HK-2 (cell line): ENCODE measurements at regions not wholly inside any gene's neighbourhood (a gene's known extent, or its start where the extent isn't known, plus 50 kb on each side); places are given as distances from the start of the nearest gene placed in this dataset.
"Not testable (repeated sequence)": the region's sequence is repeated elsewhere in the genome, so short reads cannot be mapped to it uniquely, and the experiment has no call there.

Source experiments
- DNase-seq: peaks from one replicate; pipeline ENCODE4 v3.0.0-alpha.2; 2018; ENCODE audit not compliant: unreplicated experiment

GRCh38 chr2:2493496-2493895 is 162.4 kb upstream of the MYT1L start:
- no peak for DNase-seq

DNA sequence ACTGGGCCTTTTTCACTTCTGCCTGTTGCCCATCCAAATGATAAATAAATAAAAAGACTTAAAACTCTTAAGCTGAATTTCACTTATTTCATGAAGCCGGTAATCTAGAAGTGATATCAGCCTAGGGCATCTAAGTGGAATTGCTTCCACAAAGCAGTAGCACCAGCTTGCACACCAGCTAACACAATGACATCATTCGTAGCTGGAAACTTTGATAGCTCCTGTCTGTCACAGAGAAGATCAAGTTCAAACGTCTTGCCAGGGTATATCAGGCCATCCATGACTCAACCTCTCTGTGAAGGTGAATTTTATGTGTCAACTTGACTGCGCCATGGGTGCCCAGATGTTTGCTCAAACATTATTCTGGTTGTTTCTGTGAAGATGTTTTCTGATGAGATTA is 161.7 kb upstream of the MYT1L start:
- no peak for DNase-seq

GRCh38 chr2:2491964-2492363 is 160.9 kb upstream of the MYT1L start:
- DNase-seq, result no peak

DNA sequence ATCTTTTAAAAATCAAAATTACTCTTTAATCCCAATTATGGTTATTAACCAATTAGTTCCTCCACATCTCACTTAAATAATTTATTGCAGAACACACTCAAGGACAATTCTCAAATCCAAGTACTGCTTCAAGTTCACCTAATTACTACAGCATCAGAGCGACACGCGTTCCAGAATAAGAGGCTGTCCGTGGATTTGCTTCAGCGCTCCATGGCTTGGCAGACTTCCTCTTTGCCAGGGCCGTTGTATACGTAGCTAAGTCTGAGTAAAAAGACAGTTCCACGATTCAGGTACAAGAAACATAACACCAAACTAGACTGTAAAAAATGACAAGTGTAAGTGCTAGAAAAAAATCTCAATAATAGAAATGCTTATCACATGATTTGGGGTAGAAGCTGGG is 153.2 kb upstream of the MYT1L start:
- DNase-seq, result no peak

GRCh38 chr2:2482851-2483250 is 151.8 kb upstream of the MYT1L start:
- DNase-seq, result no peak

- no peak for DNase-seq
Measured at GRCh38 chr2:2472881-2473280, 141.8 kb upstream of the MYT1L start.

- no peak for DNase-seq
Measured at GRCh38 chr2:2472044-2472443, 141.0 kb upstream of the MYT1L start.

DNA sequence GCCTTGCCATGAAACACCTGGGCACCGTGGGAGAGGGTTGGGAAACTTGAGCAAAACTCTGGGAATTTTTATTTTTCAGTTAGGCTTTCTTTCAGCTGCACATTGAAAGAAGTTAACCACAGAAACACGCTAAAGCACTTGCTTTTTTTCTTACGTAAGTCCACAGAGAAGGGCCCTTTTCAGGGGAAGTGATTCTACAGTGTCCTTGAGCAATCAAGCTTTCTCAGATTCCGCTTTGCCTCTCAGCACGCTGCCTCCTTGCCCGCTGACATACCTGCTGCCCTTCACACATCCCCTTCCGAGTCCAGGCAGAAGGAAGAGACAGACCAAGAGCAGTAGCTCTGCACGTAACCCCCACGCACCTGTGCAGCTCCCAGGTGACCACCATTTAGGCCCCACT is 135.5 kb upstream of the MYT1L start:
- DNase-seq, result no peak

DNA sequence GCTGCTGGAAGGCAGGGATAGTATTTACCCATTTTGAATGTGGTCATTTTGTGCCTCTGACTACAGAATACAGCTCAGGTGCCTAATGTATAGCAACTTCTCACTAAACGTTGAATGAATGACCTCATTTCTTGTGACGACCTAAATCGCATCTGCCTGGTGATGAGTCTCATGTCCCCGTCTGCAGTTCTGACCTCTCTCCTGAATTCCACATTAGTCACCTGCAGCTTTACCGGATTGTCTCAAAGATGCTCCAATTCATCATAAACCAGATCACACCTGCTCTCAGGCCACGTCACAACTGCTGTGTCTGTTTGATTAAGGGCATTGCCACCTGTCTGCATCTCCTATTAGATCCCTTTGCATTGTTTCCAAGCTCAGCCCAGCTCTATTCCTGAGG is 133.6 kb upstream of the MYT1L start:
- DNase-seq, result no peak

DNA sequence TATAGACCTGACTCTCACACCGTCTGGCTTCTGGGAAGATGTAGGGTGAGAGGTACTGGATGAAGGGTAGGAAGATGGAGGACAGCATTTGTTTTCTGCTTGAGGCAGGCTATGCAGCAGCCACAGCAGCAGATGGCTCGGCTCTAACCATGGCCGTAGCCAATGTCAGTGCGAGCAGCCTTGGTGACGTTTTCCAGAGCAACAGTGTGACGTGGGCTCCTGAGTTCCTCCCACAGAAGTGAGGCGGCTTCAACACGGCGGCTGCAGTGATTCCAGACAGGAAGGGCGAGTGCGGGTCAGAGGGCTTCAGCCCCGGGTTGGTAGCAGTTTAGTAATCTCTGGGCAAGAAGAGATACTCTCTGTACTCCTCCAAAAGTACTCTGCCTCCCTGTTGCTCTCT is 133.0 kb upstream of the MYT1L start:
- no peak for DNase-seq

- DNase-seq, result no peak
Measured at GRCh38 chr2:2456721-2457120, 125.6 kb upstream of the MYT1L start.

GRCh38 chr2:2455151-2455550 is 124.1 kb upstream of the MYT1L start:
- no peak for DNase-seq

GRCh38 chr2:2452961-2453360 is 121.9 kb upstream of the MYT1L start:
- DNase-seq, result no peak

GRCh38 chr2:2451275-2451674 is 120.2 kb upstream of the MYT1L start:
- not testable (repeated sequence) for DNase-seq

GRCh38 chr2:2448178-2448577 is 117.1 kb upstream of the MYT1L start:
- DNase-seq, result no peak

DNA sequence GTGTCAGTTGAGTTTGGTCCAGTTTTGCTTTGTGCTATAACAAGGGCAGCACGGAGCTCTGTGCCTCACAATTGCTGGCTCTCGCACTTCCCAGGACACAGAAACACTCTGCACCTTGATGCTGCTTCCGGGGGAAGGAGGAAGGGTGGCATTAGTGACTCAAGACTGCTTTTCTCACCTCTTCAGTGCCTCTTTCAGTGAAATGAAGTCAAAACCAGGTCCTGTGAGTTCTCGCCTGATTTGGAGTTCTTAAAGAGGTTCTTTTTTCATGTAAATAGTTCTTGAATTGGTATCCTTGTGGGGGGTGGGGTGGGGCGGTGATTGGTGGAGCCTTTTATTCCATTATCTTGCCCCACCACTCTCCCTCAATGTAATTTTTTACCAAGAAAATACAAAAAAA is 91.5 kb upstream of the MYT1L start:
- no peak for DNase-seq

DNA sequence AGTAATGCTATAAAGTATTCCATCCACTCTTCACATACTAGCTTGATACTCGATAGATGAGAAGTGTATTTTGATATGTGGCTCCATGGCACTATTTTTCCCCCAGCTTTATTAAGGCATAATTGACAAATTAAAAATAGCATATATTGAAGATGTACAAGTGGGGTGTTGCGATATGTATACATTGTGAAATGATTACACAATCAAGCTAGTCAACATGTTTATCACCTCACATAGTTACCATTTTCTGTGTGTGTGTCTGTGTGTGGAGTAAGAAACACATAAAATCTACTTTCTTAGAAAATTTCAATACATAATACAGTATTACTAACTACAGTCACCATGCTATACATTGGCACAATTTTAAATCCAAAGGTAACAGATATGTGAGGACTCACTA is 82.5 kb upstream of the MYT1L start:
- DNase-seq, result no peak

DNA sequence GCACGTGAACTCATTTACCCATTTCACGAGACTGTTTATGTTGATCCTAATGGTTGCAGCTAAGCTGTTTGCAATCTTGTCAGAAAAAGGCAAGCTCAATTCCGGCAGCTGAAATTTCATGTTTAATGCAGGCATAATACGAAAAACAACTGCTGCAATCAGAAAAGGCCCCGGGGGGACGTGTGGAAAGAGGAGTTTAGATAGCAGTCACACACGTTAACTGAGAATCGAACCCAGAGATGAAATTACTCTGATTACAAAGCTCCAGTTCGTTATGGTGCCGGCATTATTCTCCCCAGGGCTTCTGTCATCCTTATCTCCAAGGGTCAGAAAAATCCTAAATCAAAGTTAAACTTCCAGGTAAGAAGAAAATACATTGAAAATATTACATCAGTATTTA is 79.9 kb upstream of the MYT1L start:
- DNase-seq, result no peak

DNA sequence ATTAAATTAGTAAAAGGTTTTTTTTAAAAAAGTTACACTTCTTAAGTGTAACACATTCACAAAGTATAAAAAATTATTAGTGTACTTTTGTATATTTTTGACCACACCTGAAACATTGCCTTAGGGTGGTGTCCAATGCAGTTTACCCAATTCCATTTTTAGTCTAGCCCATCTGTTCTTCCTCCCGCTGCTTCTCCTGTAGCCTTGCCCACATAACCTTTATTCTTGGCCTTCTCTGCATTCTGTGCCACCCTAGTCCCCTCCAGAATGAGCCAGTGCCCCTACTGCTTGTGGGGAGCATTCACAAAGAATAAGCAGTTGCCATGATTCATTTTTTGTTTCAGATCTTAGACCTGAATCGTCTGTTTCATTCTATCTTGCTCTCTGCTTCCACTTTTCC is 78.4 kb upstream of the MYT1L start:
- no peak for DNase-seq

DNA sequence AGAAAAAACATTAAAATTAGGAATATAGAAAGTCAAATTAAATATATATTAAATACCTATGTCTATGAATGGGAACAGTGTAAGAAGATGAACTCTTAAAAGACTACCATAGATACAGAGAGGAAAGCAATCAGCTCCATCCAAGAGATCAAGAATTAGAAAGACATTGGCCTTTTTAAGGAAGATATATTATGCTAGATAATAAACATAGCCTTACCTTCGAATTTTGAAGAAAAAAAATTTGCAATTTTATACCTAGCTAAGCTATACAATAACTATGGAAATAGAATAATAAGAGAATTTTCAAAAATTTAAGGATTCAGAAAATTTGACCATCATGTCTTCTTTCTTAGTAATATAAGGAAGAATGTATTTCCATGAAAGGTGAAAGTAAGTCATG is 74.7 kb upstream of the MYT1L start:
- DNase-seq, result no peak

GRCh38 chr2:2400286-2401038 is 69.4 kb upstream of the MYT1L start:
- DNase-seq, result no peak

- DNase-seq, result no peak
Measured at GRCh38 chr2:2399396-2399795, 68.3 kb upstream of the MYT1L start.

- no peak for DNase-seq
Measured at GRCh38 chr2:2392332-2392731, 61.3 kb upstream of the MYT1L start.

DNA sequence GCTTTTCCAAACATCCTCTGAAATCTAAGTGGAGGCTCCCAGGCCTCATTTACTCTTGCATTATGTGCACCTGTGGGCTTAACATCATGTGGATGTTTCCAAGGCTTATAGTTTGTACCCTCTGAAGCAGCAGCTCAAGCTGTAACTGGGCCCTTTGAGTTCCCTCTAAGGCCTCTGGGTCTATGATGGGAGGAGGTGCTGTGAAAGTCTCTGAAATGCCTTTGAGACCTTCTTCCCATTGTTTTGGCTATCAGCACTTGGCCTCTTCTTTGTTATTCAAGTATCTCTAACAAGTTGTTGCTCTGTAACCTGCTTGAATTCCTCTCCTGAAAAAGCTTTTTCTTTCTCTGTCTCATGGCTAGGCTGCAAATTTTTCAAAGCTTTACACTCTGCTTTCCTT is 58.1 kb upstream of the MYT1L start:
- DNase-seq, result no peak
